Activated T-helper 1 cell treated with Interleukin-2 at 50 U/mL for 16 hours (primary cell): ENCODE measurements at regions not wholly inside any gene's neighbourhood (a gene's known extent, or its start where the extent isn't known, plus 50 kb on each side); places are given as distances from the start of the nearest gene placed in this dataset.
"Not testable (repeated sequence)": the region's sequence is repeated elsewhere in the genome, so short reads cannot be mapped to it uniquely, and the experiment has no call there.

Experiments
- DNase-seq: peaks from one replicate; pipeline ENCODE4 v3.0.0-alpha.2; 2020; ENCODE audit warnings: low read depth

- DNase-seq: not testable (repeated sequence)
Observed at GRCh38 chr2:132324005-132324404, 92.6 kb upstream of the GPR39 start.

- not testable (repeated sequence) for DNase-seq
Observed at GRCh38 chr2:132332345-132333033, 84.1 kb upstream of the GPR39 start.

- DNase-seq: not testable (repeated sequence)
Observed at GRCh38 chr2:132337135-132337534, 79.5 kb upstream of the GPR39 start.

- DNase-seq: not testable (repeated sequence)
Observed at GRCh38 chr2:132337844-132338243, 78.8 kb upstream of the GPR39 start.

GRCh38 chr2:132347041-132347780, 69.4 kb upstream of the GPR39 start:
- DNase-seq: not testable (repeated sequence)

GRCh38 chr2:132349092-132349687, 67.4 kb upstream of the GPR39 start:
- DNase-seq: not testable (repeated sequence)

GRCh38 chr2:132351668-132352067, 64.9 kb upstream of the GPR39 start:
- not testable (repeated sequence) for DNase-seq

GRCh38 chr2:132352481-132353001, 64.1 kb upstream of the GPR39 start:
- DNase-seq: not testable (repeated sequence)

- not testable (repeated sequence) for DNase-seq
Observed at GRCh38 chr2:132353380-132353779, 63.2 kb upstream of the GPR39 start.

GRCh38 chr2:132360964-132361363, 55.6 kb upstream of the GPR39 start:
- DNase-seq: not testable (repeated sequence)

- DNase-seq: not testable (repeated sequence)
Observed at GRCh38 chr2:132361498-132361897, 55.1 kb upstream of the GPR39 start.

- DNase-seq: not testable (repeated sequence)
Observed at GRCh38 chr2:132363352-132363751, 53.3 kb upstream of the GPR39 start.

- DNase-seq: not testable (repeated sequence)
Observed at GRCh38 chr2:132365963-132366362, 50.6 kb upstream of the GPR39 start.

GRCh38 chr2:132366421-132367180, 50.0 kb upstream of the GPR39 start:
- DNase-seq: no peak
